Trophoblast cell (in vitro differentiated cells and primary cell): ENCODE measurements at regions not wholly inside any gene's neighbourhood (a gene's known extent, or its start where the extent isn't known, plus 50 kb on each side); places are given as distances from the start of the nearest gene placed in this dataset.

Experiments
- DNase-seq, 2 donors: peaks; one replicate each; pipeline ENCODE4 v3.0.0-alpha.2; 2016
- H2AFZ ChIP-seq: 2 replicates; pipeline ENCODE4 v1.6.1; 2013; ENCODE audit warnings: low read length, moderate library complexity, mild to moderate bottlenecking; ENCODE audit not compliant: insufficient read depth, poor library complexity
- H2AK5ac ChIP-seq: 2 replicates; pipeline ENCODE4 v1.6.1; 2013; ENCODE audit warnings: mild to moderate bottlenecking, low read length
- H2BK120ac ChIP-seq: 2 replicates; pipeline ENCODE4 v1.6.1; 2013; ENCODE audit warnings: low read length, mild to moderate bottlenecking, moderate library complexity; ENCODE audit not compliant: insufficient read depth, poor library complexity
- H2BK12ac ChIP-seq: 2 replicates; pipeline ENCODE4 v1.6.1; 2013; ENCODE audit warnings: mild to moderate bottlenecking, low read length, moderate library complexity
- H2BK5ac ChIP-seq: 2 replicates; pipeline ENCODE4 v1.6.1; 2013; ENCODE audit warnings: low read length, low read depth, moderate library complexity, mild to moderate bottlenecking; ENCODE audit not compliant: poor library complexity
- H3K14ac ChIP-seq: 2 replicates; pipeline ENCODE4 v1.6.1; 2013; ENCODE audit warnings: mild to moderate bottlenecking, low read length
- H3K18ac ChIP-seq: 2 replicates; pipeline ENCODE4 v1.6.1; 2013; ENCODE audit warnings: mild to moderate bottlenecking, low read length
- H3K23ac ChIP-seq: 2 replicates; pipeline ENCODE4 v1.6.1; 2013; ENCODE audit warnings: low read length
- H3K27ac ChIP-seq: 2 replicates; pipeline ENCODE4 v1.5.1; 2013; ENCODE audit warnings: low read depth, mild to moderate bottlenecking, inconsistent platforms, low read length, moderate library complexity
- H3K27me3 ChIP-seq: 2 replicates; pipeline ENCODE4 v1.6.1; 2013; ENCODE audit warnings: inconsistent platforms, mild to moderate bottlenecking, low read length, moderate library complexity; ENCODE audit not compliant: insufficient read depth
- H3K36me3 ChIP-seq, 2 experiments: 1 replicate in 1 of 2; 2 replicates in 1 of 2; pipeline ENCODE4 v1.6.1; 2013; ENCODE audit warnings: low read length in 2 of 2, mild to moderate bottlenecking in 2 of 2, moderate library complexity in 1 of 2; ENCODE audit not compliant: insufficient read depth in 2 of 2, control insufficient read depth in 1 of 2
- H3K4ac ChIP-seq: 2 replicates; pipeline ENCODE4 v1.6.1; 2013; ENCODE audit warnings: low read depth, mild to moderate bottlenecking, low read length, moderate library complexity
- H3K4me1 ChIP-seq, 2 experiments: 1 replicate in 1 of 2; 2 replicates in 1 of 2; pipeline ENCODE4 v1.6.1; 2013; ENCODE audit warnings: low read length in 2 of 2, mild to moderate bottlenecking in 2 of 2, moderate library complexity in 1 of 2; ENCODE audit not compliant: insufficient read depth in 2 of 2, control insufficient read depth in 1 of 2
- H3K4me2 ChIP-seq: 2 replicates; pipeline ENCODE4 v1.6.1; 2013; ENCODE audit warnings: inconsistent platforms, mild to moderate bottlenecking, low read length, moderate library complexity
- H3K4me3 ChIP-seq: 2 replicates; pipeline ENCODE4 v1.5.1; 2013; ENCODE audit warnings: mild to moderate bottlenecking, low read depth, low read length, inconsistent platforms
- H3K79me1 ChIP-seq: one replicate; pipeline ENCODE4 v1.6.1; 2013; ENCODE audit warnings: low read length
- H3K79me2 ChIP-seq: 2 replicates; pipeline ENCODE4 v1.6.1; 2013; ENCODE audit warnings: low read length, mild to moderate bottlenecking; ENCODE audit not compliant: control insufficient read depth, insufficient read depth, poor library complexity
- H3K9ac ChIP-seq: 2 replicates; pipeline ENCODE4 v1.6.1; 2013; ENCODE audit warnings: mild to moderate bottlenecking, low read length
- H3K9me3 ChIP-seq: 2 replicates; pipeline ENCODE4 v1.6.1; 2013; ENCODE audit warnings: low read depth, mild to moderate bottlenecking, control low read depth, inconsistent platforms, low read length; ENCODE audit not compliant: insufficient read depth
- H4K12ac ChIP-seq: 2 replicates; pipeline ENCODE4 v1.6.1; 2013; ENCODE audit warnings: low read depth, mild to moderate bottlenecking, low read length, moderate library complexity
- H4K8ac ChIP-seq: 2 replicates; pipeline ENCODE4 v1.6.1; 2013; ENCODE audit warnings: low read depth, mild to moderate bottlenecking, low read length, moderate library complexity
- H4K91ac ChIP-seq: one replicate; pipeline ENCODE4 v1.6.1; 2013; ENCODE audit warnings: low read depth, mild to moderate bottlenecking, low read length, moderate library complexity
- WGBS: extraction: QIAGEN DNeasy Blood & Tissue Kit; methylation state at CpG from one replicate; pipeline ENCODE4 v1.1.7; 2013; ENCODE audit warnings: missing lambda C conversion rate; ENCODE audit not compliant: insufficient read length, insufficient coverage; ENCODE audit errors: extremely low coverage; 5-methylcytosine and 5-hydroxymethylcytosine counted together

- H3K4me1 ChIP-seq: no peaks in the 10 kb centered on the region
- no peak for DNase-seq
- no peaks in the 10 kb centered on the region for H3K79me2 ChIP-seq
- no peak overlapping the region for H4K12ac ChIP-seq
- H3K18ac ChIP-seq: no peak overlapping the region
- H2AFZ ChIP-seq: no peak overlapping the region
- no peak overlapping the region for H3K27ac ChIP-seq
- no peaks in the 10 kb centered on the region for H3K79me1 ChIP-seq
- WGBS: no CpG with 5 or more reads among the region's 3 CpGs
- H3K23ac ChIP-seq: no peak overlapping the region
- no peak overlapping the region for H2AK5ac ChIP-seq
- no peak overlapping the region for H2BK5ac ChIP-seq
- H2BK120ac ChIP-seq: no peak overlapping the region
- H3K4me3 ChIP-seq: no peak overlapping the region
- H3K4me2 ChIP-seq: no peak overlapping the region
- H3K9me3 ChIP-seq: no peaks in the 10 kb centered on the region
- H2BK12ac ChIP-seq: no peak overlapping the region
- no peaks in the 10 kb centered on the region for H3K27me3 ChIP-seq
- H3K14ac ChIP-seq: no peak overlapping the region
- no peak overlapping the region for H3K4ac ChIP-seq
- H4K91ac ChIP-seq: no peak overlapping the region
- no peak overlapping the region for H4K8ac ChIP-seq
- no peaks in the 10 kb centered on the region for H3K36me3 ChIP-seq
- H3K9ac ChIP-seq: no peak overlapping the region
Measured at GRCh38 chr5:4551034-4551433, 589.1 kb upstream of the ADAMTS16 start.

DNA sequence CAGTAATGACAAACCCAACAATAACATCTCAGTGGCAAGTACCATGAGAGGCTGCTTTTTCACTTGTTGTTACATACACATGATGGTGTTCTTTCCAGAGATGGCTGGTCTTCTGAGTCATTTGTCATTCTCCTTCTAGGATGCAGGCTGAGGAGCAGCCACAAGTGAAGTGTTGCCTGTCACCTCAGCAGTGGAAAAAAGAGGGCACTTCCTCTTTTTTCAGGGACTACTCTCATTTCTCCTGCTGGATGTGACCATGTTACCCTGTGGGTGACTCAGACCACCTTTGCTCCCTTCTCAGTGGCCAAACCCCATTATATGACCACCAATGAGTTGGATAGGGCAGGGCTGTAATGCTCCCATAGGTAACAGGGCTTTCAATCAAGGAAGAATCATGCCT, 587.0 kb upstream of the ADAMTS16 start:
- Histone ChIP-seq H3K23ac (no peak overlapping the region), H2BK5ac (no peak overlapping the region), H2AK5ac (no peak overlapping the region), H3K9me3 (no peaks in the 10 kb centered on the region), H4K12ac (no peak overlapping the region), H4K8ac (no peak overlapping the region), H2BK12ac (no peak overlapping the region), H3K9ac (no peak overlapping the region), H2BK120ac (no peak overlapping the region), H4K91ac (no peak overlapping the region), H3K36me3 (no peaks in the 10 kb centered on the region), H3K79me2 (no peaks in the 10 kb centered on the region), H2AFZ (no peak overlapping the region), H3K27me3 (no peaks in the 10 kb centered on the region), H3K79me1 (no peaks in the 10 kb centered on the region), H3K4me1 (no peaks in the 10 kb centered on the region), H3K4ac (no peak overlapping the region), H3K18ac (no peak overlapping the region), H3K27ac (no peak overlapping the region), H3K14ac (no peak overlapping the region), H3K4me3 (no peak overlapping the region), H3K4me2 (no peak overlapping the region)
- no peak for DNase-seq

- H3K4ac ChIP-seq: no peak overlapping the region
- H3K9me3 ChIP-seq: no peaks in the 10 kb centered on the region
- no peaks in the 10 kb centered on the region for H3K79me1 ChIP-seq
- H2AK5ac ChIP-seq: no peak overlapping the region
- H2BK5ac ChIP-seq: no peak overlapping the region
- H4K8ac ChIP-seq: no peak overlapping the region
- no peak overlapping the region for H4K12ac ChIP-seq
- no peak overlapping the region for H2BK12ac ChIP-seq
- H3K18ac ChIP-seq: no peak overlapping the region
- no peak overlapping the region for H4K91ac ChIP-seq
- no peak overlapping the region for H3K4me3 ChIP-seq
- H3K79me2 ChIP-seq: no peaks in the 10 kb centered on the region
- no CpG with 5 or more reads among the region's 6 CpGs for WGBS
- H3K27ac ChIP-seq: no peak overlapping the region
- H3K14ac ChIP-seq: no peak overlapping the region
- no peak overlapping the region for H3K9ac ChIP-seq
- no peak overlapping the region for H2AFZ ChIP-seq
- no peaks in the 10 kb centered on the region for H3K36me3 ChIP-seq
- no peak overlapping the region for H3K23ac ChIP-seq
- H3K4me2 ChIP-seq: no peak overlapping the region
- H3K4me1 ChIP-seq: no peaks in the 10 kb centered on the region
- no peak overlapping the region for H2BK120ac ChIP-seq
- DNase-seq: no peak
- H3K27me3 ChIP-seq: no peaks in the 10 kb centered on the region
Measured at GRCh38 chr5:4553978-4554377, 586.2 kb upstream of the ADAMTS16 start.

- Histone ChIP-seq H3K18ac (no peak overlapping the region), H3K27ac (no peak overlapping the region), H4K12ac (no peak overlapping the region), H3K36me3 (no peaks in the 10 kb centered on the region), H3K9ac (no peak overlapping the region), H3K79me2 (no peaks in the 10 kb centered on the region), H3K79me1 (no peaks in the 10 kb centered on the region), H3K23ac (no peak overlapping the region), H3K4me2 (no peak overlapping the region), H3K9me3 (no peaks in the 10 kb centered on the region), H4K8ac (no peak overlapping the region), H2AK5ac (no peak overlapping the region), H2AFZ (no peak overlapping the region), H3K14ac (no peak overlapping the region), H2BK120ac (no peak overlapping the region), H4K91ac (no peak overlapping the region), H3K4ac (no peak overlapping the region), H3K27me3 (no peaks in the 10 kb centered on the region), H3K4me1 (no peaks in the 10 kb centered on the region), H2BK5ac (no peak overlapping the region), H3K4me3 (no peak overlapping the region), H2BK12ac (no peak overlapping the region)
- DNase-seq: no peak
- no CpG with 5 or more reads among the region's 13 CpGs for WGBS
Measured at GRCh38 chr5:4555725-4556285, 584.3 kb upstream of the ADAMTS16 start.
